HepG2 (cell line): ENCODE measurements at regions not wholly inside any gene's neighbourhood (a gene's known extent, or its start where the extent isn't known, plus 50 kb on each side); places are given as distances from the start of the nearest gene placed in this dataset.

Experiments used
- ATAC-seq: fragments of 200-7000 bp; cut with Tn5 transposase; 3 replicates; pipeline ENCODE4 v1.9.1; 2020; ENCODE audit warnings: mild to moderate bottlenecking, moderate library complexity
- BruUV-seq: library from RNA; stranded (reverse); fragments of 400-500 nt; replicated peaks from 2 replicates; lab custom pipeline; 2021; lab: Mats Ljungman, UMichigan
- CTCF ChIA-PET: fragments of 300-600 bp; formaldehyde crosslinking; extraction: SDS; loops from one replicate; lab custom pipeline; 2021; ENCODE audit warnings: low total read pairs, inconsistent platforms, low intra/inter-chr PET ratio; lab: Yijun Ruan, JAX
- POLR2A ChIA-PET: fragments of 350-600 bp; sonication (Branson Sonifier 250); formaldehyde crosslinking; loops from one replicate; lab custom pipeline; 2020; ENCODE audit warnings: antibody characterized with exemption, inconsistent platforms; lab: Yijun Ruan, JAX
- DNase-seq: peaks from one replicate; pipeline ENCODE4 v3.0.0-alpha.2; 2015; ENCODE audit warnings: low spot score
- FAIRE-seq: peaks from 3 replicates; lab custom pipeline; 2011; peaks lifted over from hg19 to GRCh38; lab: Jason Lieb, UNC
- H2AFZ ChIP-seq: one replicate; pipeline ENCODE4 v1.6.1; 2011; ENCODE audit warnings: low read length, inconsistent platforms
- H3K27ac ChIP-seq: fragments of 300-600 bp; 3 replicates; pipeline ENCODE4 v1.8.0; 2011; ENCODE audit warnings: mixed run types, mild to moderate bottlenecking, mixed read lengths, low read length, inconsistent platforms; ENCODE audit not compliant: insufficient read depth; ENCODE audit errors: extremely low read length
- H3K27me3 ChIP-seq, 2 experiments: fragments of 200-600 bp in 1 of 2; 2 replicates in 1 of 2; 3 replicates in 1 of 2; pipeline versions ENCODE4 v1.6.0 to v1.8.0; 2011; ENCODE audit warnings: low read length in 2 of 2, mild to moderate bottlenecking in 2 of 2, moderate library complexity in 2 of 2, inconsistent platforms in 1 of 2; ENCODE audit not compliant: insufficient read depth in 2 of 2, control insufficient read depth in 1 of 2
- H3K36me3 ChIP-seq, 2 experiments: fragments of 200-600 bp in 1 of 2; replicated peaks in 1 of 2; 2 replicates in 1 of 2; 3 replicates in 1 of 2; pipeline versions ENCODE4 v1.5.1 to v1.8.0; 2011; ENCODE audit warnings: low read length in 2 of 2, inconsistent platforms in 1 of 2; ENCODE audit not compliant: insufficient read depth in 2 of 2, control insufficient read depth in 1 of 2
- H3K4me1 ChIP-seq: 2 replicates; pipeline ENCODE4 v1.5.1; 2012; ENCODE audit warnings: low read length, inconsistent platforms; ENCODE audit not compliant: insufficient read depth
- H3K4me2 ChIP-seq: 2 replicates; pipeline ENCODE4 v1.6.0; 2011; ENCODE audit warnings: low read depth, low read length, inconsistent platforms
- H3K4me3 ChIP-seq, 3 experiments: fragments of 200-600 bp in 1 of 3; sonication (generic), shearing (Covaris generic) in 1 of 3; replicated peaks in 1 of 3; 2 replicates each; pipeline ENCODE4 v1.5.1; 2011 to 2016; ENCODE audit warnings: low read length in 3 of 3, inconsistent platforms in 2 of 3, low read depth in 2 of 3, mild to moderate bottlenecking in 2 of 3, control low read depth in 1 of 3, mixed read lengths in 1 of 3; ENCODE audit not compliant: insufficient read depth in 1 of 3
- H3K79me2 ChIP-seq: one replicate; pipeline ENCODE4 v1.6.1; 2011; ENCODE audit warnings: low read length, inconsistent platforms; ENCODE audit not compliant: insufficient read depth
- H3K9ac ChIP-seq: 2 replicates; pipeline ENCODE4 v1.6.0; 2011; ENCODE audit warnings: mild to moderate bottlenecking, low read depth, low read length, inconsistent platforms; ENCODE audit not compliant: insufficient read depth
- H3K9me3 ChIP-seq: 2 replicates; pipeline ENCODE4 v1.5.1; 2012; ENCODE audit warnings: mild to moderate bottlenecking, low read length
- H4K20me1 ChIP-seq: 2 replicates; pipeline ENCODE4 v1.6.0; 2011; ENCODE audit warnings: inconsistent platforms, mild to moderate bottlenecking, low read length, moderate library complexity; ENCODE audit not compliant: insufficient read depth
- KIAA2018 ChIP-seq: sonication (generic); formaldehyde crosslinking; IDR thresholded peaks from 2 replicates; pipeline ENCODE4 v1.5.0; 2020; ENCODE audit warnings: mild to moderate bottlenecking, missing genetic modification reagents, borderline replicate concordance
- MTF1 ChIP-seq: sonication (generic); formaldehyde crosslinking; IDR thresholded peaks from 2 replicates; pipeline ENCODE4 v1.5.0; 2020; ENCODE audit warnings: missing genetic modification reagents
- PITX1 ChIP-seq: sonication (generic); formaldehyde crosslinking; IDR thresholded peaks from 2 replicates; pipeline ENCODE4 v1.5.1; 2020; ENCODE audit warnings: mild to moderate bottlenecking, missing genetic modification reagents
- TCF7L2 ChIP-seq: IDR thresholded peaks from 2 replicates; pipeline ENCODE4 v1.6.1; 2011; ENCODE audit warnings: mild to moderate bottlenecking, low read depth, low read length, moderate library complexity
- THAP11 ChIP-seq: IDR thresholded peaks from 2 replicates; pipeline ENCODE4 v1.6.1; 2016; ENCODE audit warnings: missing biosample characterization, missing genetic modification reagents
- ZNF615 ChIP-seq: sonication (generic); formaldehyde crosslinking; IDR thresholded peaks from 2 replicates; pipeline ENCODE4 v1.5.0; 2020; ENCODE audit warnings: mild to moderate bottlenecking, missing genetic modification reagents, borderline replicate concordance
- ZNF724P ChIP-seq: sonication (generic); formaldehyde crosslinking; IDR thresholded peaks from 2 replicates; pipeline ENCODE4 v1.8.0; 2022; ENCODE audit warnings: missing genetic modification reagents, borderline replicate concordance
- ZNF737 ChIP-seq: sonication (generic); formaldehyde crosslinking; IDR thresholded peaks from 2 replicates; pipeline ENCODE4 v1.5.0; 2020; ENCODE audit warnings: missing genetic modification reagents, mild to moderate bottlenecking, borderline replicate concordance
- ZNF772 ChIP-seq: sonication (generic); formaldehyde crosslinking; IDR thresholded peaks from 2 replicates; pipeline ENCODE4 v1.5.0; 2020; ENCODE audit warnings: mild to moderate bottlenecking, missing genetic modification reagents
- WGBS: methylation state at CpG from one replicate; pipeline ENCODE4 v1.1.6; 2017; ENCODE audit warnings: low lambda C conversion rate; 5-methylcytosine and 5-hydroxymethylcytosine counted together
- in situ Hi-C: cut with HindIII; loops from 2 replicates; pipeline ENCODE4 v1.10.0; 2017; ENCODE audit warnings: low pct_unique_long_range_greater_than_20kb; ENCODE audit not compliant: extremely low pct_ligation_motif_present
- intact Hi-C: fragments of 100-400 bp; cut with micrococcal nuclease; formaldehyde crosslinking; loops from one replicate; pipeline ENCODE4 v1.10.0; 2022; ENCODE audit not compliant: unreplicated experiment
- TF ChIP-seq, protein P1 (sequence below): sonication (generic); formaldehyde crosslinking; IDR thresholded peaks from 2 replicates; pipeline ENCODE4 v1.8.1; 2023; ENCODE audit warnings: mild to moderate bottlenecking, inconsistent platforms, moderate library complexity, missing genetic modification reagents, borderline replicate concordance

DNA sequence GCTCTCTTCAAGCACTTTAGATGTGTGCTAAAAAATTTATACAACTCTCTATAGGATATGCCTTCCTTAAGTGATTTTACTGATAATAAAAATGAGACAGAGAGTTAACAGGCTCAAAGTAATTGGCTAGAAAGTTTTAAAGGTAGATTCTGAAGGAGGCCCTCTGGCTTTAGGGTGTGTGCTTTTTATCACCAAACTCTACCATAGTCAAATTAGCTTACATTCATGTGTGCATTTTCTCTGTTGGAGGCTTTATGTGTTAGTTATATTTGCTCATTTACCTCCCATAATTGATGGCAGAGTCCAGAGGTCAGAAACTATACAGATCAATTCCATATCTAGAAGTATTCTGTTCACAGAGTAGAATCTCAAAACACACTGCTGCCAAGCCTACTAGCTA lies 317.5 kb downstream of the JRKL start:
- H3K79me2 ChIP-seq = no peaks in the 10 kb centered on the region
- no peak overlapping the region for H3K27ac ChIP-seq
- no peak for TF ChIP-seq ZNF615 (CRISPR knock-in tag)
- TF ChIP-seq ZNF737 = no peak
- no peak for TF ChIP-seq TCF7L2
- TF ChIP-seq, protein P1, sequence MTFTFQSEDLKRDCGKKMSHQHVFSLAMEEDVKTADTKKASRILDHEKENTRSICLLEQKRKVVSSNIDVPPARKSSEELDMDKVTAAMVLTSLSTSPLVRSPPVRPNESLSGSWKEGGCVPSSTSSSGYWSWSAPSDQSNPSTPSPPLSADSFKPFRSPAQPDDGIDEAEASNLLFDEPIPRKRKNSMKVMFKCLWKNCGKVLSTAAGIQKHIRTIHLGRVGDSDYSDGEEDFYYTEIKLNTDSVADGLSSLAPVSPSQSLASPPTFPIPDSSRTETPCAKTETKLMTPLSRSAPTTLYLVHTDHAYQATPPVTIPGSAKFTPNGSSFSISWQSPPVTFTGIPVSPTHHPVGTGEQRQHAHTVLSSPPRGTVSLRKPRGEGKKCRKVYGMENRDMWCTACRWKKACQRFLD (CRISPR knock-in tag) = no peak
- no peak for TF ChIP-seq ZNF724P (CRISPR knock-in tag)
- TF ChIP-seq MTF1 (CRISPR knock-in tag) = no peak
- TF ChIP-seq PITX1 (CRISPR knock-in tag) = no peak
- DNase-seq (no peak), FAIRE-seq (no peak), ATAC-seq (no peak)
- ChIA-PET CTCF (no interaction called here), POLR2A (no interaction called here)
- H3K9ac ChIP-seq = no peak overlapping the region
- in situ Hi-C loops (no loop called here), intact Hi-C loops (no loop called here)
- no peak overlapping the region for H2AFZ ChIP-seq
- no peaks in the 10 kb centered on the region for H3K27me3 ChIP-seq
- no peaks in the 10 kb centered on the region for H3K36me3 ChIP-seq
- H3K9me3 ChIP-seq = no peaks in the 10 kb centered on the region
- no peak overlapping the region for H3K4me3 ChIP-seq
- no peak overlapping the region for H3K4me2 ChIP-seq
- H3K4me1 ChIP-seq = no peaks in the 10 kb centered on the region
- H4K20me1 ChIP-seq = no peaks in the 10 kb centered on the region
- no TSS peak for BruUV-seq

DNA sequence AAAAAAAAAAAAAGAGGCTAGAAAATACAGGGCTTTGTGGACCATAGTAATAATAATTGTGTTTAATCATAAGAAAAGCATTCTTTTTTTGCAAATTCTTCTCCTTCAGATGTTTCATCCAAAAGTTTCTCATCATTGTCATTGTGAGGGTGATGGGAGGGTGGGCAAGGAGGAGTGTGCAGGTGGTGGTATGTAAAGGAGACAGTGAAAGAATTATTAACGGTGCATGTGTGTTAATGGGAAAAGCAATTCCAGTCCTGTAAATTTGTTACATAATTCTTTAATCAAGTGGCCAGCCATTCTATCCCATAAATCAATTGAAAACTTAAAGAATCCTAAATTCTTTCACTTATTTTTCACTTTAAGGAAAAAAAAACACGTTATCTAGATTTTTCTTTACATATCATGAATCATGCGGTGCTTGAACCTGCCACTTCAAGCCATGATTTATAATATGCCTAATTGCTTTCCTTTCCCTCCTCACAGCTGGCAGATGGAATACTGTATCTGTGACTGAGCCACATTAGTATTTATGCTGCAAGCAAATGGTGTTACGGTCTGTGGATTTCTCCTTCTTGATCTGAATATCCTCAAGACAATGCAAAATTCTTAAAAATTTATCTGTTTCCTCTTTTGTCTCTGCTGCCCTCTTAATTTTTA lies 318.5 kb downstream of the JRKL start:
- CTCF ChIA-PET = no interaction called here
- POLR2A ChIA-PET = no interaction called here
- Histone ChIP-seq H3K36me3 (no peaks in the 10 kb centered on the region), H3K9me3 (no peaks in the 10 kb centered on the region), H3K79me2 (no peaks in the 10 kb centered on the region), H3K4me2 (no peak overlapping the region), H3K27ac (no peak overlapping the region), H3K9ac (no peak overlapping the region), H3K4me1 (no peaks in the 10 kb centered on the region), H4K20me1 (no peaks in the 10 kb centered on the region), H3K4me3 (no peak overlapping the region), H3K27me3 (no peaks in the 10 kb centered on the region), H2AFZ (no peak overlapping the region)
- no TSS peak for BruUV-seq
- no peak for FAIRE-seq
- no peak for DNase-seq
- in situ Hi-C loops (no loop called here), intact Hi-C loops (no loop called here)
- 21% methylated on average over 4 of the region's 4 CpGs for WGBS
- TF ChIP-seq KIAA2018 (CRISPR knock-in tag) = no peak
- TF ChIP-seq THAP11 (CRISPR knock-in tag) = no peak
- no peak for TF ChIP-seq ZNF772 (CRISPR knock-in tag)
- TF ChIP-seq, all 625 proteins: peak for 0
- ATAC-seq = no peak
